ENCODE measurements at regions not wholly inside any gene's neighbourhood (a gene's known extent, or its start where the extent isn't known, plus 50 kb on each side); places are given as distances from the start of the nearest gene placed in this dataset.
"Not testable (repeated sequence)": the region's sequence is repeated elsewhere in the genome, so short reads cannot be mapped to it uniquely, and the experiment has no call there.

GRCh38 chr11:116328851-116329250 lies 443.9 kb downstream of the BUD13 start:
- DNase-seq, result no peak

- no peak for DNase-seq
Observed at GRCh38 chr11:116328391-116328790, 444.4 kb downstream of the BUD13 start.

- no peak for DNase-seq
Observed at GRCh38 chr11:116326146-116326545, 446.6 kb downstream of the BUD13 start.

- no peak for DNase-seq
Observed at GRCh38 chr11:116325247-116325646, 447.5 kb downstream of the BUD13 start.

GRCh38 chr11:116324077-116324476 lies 448.7 kb downstream of the BUD13 start:
- not testable (repeated sequence) for DNase-seq

GRCh38 chr11:116317212-116317611 lies 455.6 kb downstream of the BUD13 start:
- DNase-seq, result no peak

GRCh38 chr11:116314006-116314405 lies 458.8 kb downstream of the BUD13 start:
- DNase-seq, result no peak

- DNase-seq, result no peak
Observed at GRCh38 chr11:116312570-116313391, 460.0 kb downstream of the BUD13 start.

- DNase-seq, result no peak
Observed at GRCh38 chr11:116311206-116311605, 461.6 kb downstream of the BUD13 start.

GRCh38 chr11:116310698-116311097 lies 462.1 kb downstream of the BUD13 start:
- no peak for DNase-seq

GRCh38 chr11:116310226-116310625 lies 462.6 kb downstream of the BUD13 start:
- no peak for DNase-seq

- DNase-seq, result no peak
Observed at GRCh38 chr11:116309446-116309845, 463.3 kb downstream of the BUD13 start.

- DNase-seq, result no peak
Observed at GRCh38 chr11:116302756-116303155, 470.0 kb downstream of the BUD13 start.

GRCh38 chr11:116301141-116301540 lies 471.6 kb downstream of the BUD13 start:
- DNase-seq, result no peak

GRCh38 chr11:116300232-116300631 lies 472.6 kb downstream of the BUD13 start:
- no peak for DNase-seq

- no peak for DNase-seq
Observed at GRCh38 chr11:116294630-116295029, 478.2 kb downstream of the BUD13 start.

- DNase-seq, result no peak
Observed at GRCh38 chr11:116287866-116288265, 484.9 kb downstream of the BUD13 start.

GRCh38 chr11:116285026-116285425 lies 487.8 kb downstream of the BUD13 start:
- DNase-seq, result no peak

GRCh38 chr11:116283300-116283699 lies 489.5 kb downstream of the BUD13 start:
- no peak for DNase-seq

- DNase-seq, result no peak
Observed at GRCh38 chr11:116282481-116282880, 490.3 kb downstream of the BUD13 start.

- no peak for DNase-seq
Observed at GRCh38 chr11:116281173-116282160, 491.3 kb downstream of the BUD13 start.

- DNase-seq, result no peak
Observed at GRCh38 chr11:116279511-116279910, 493.3 kb downstream of the BUD13 start.

GRCh38 chr11:116278076-116278475 lies 494.7 kb downstream of the BUD13 start:
- DNase-seq, result no peak

Measured in stimulated activated CD4-positive, alpha-beta T cell treated with anti-CD3 and anti-CD28 coated beads, Interleukin-15, amount 100 ng/mL, for 24 hours (primary cell).